GM18858 (cell line): ENCODE measurements at regions not wholly inside any gene's neighbourhood (a gene's known extent, or its start where the extent isn't known, plus 50 kb on each side); places are given as distances from the start of the nearest gene placed in this dataset.

ENCODE experiments used
- ATAC-seq: cut with Tn5 transposase; IDR thresholded peaks from one replicate; pipeline ENCODE4 v1.9.1; 2021; ENCODE audit not compliant: unreplicated experiment

GRCh38 chr22:48889209-48889830 is 938.4 kb downstream of the BRD1 start:
- no peak for ATAC-seq

- no peak for ATAC-seq
These were observed 939.0 kb downstream of the BRD1 start for GRCh38 chr22:48888466-48889208.

- no peak for ATAC-seq
These were observed 940.0 kb downstream of the BRD1 start for GRCh38 chr22:48887394-48888332.

GRCh38 chr22:48886604-48887393 is 940.9 kb downstream of the BRD1 start:
- no peak for ATAC-seq

- no peak for ATAC-seq
These were observed 941.8 kb downstream of the BRD1 start for GRCh38 chr22:48885919-48886305.

- ATAC-seq = no peak
These were observed 942.3 kb downstream of the BRD1 start for GRCh38 chr22:48885271-48885918.

GRCh38 chr22:48884786-48885185 is 942.9 kb downstream of the BRD1 start:
- no peak for ATAC-seq

- no peak for ATAC-seq
These were observed 943.3 kb downstream of the BRD1 start for GRCh38 chr22:48884324-48884723.

- ATAC-seq = no peak
These were observed 944.3 kb downstream of the BRD1 start for GRCh38 chr22:48883211-48883960.

- no peak for ATAC-seq
These were observed 945.0 kb downstream of the BRD1 start for GRCh38 chr22:48882636-48883200.

- no peak for ATAC-seq
These were observed 946.2 kb downstream of the BRD1 start for GRCh38 chr22:48881326-48881980.

- ATAC-seq = no peak
These were observed 946.9 kb downstream of the BRD1 start for GRCh38 chr22:48880749-48881148.

GRCh38 chr22:48876951-48877350 is 950.7 kb downstream of the BRD1 start:
- ATAC-seq = no peak

GRCh38 chr22:48874956-48875355 is 952.7 kb downstream of the BRD1 start:
- no peak for ATAC-seq

- ATAC-seq = no peak
These were observed 954.5 kb downstream of the BRD1 start for GRCh38 chr22:48873191-48873520.

GRCh38 chr22:48872271-48873190 is 955.1 kb downstream of the BRD1 start:
- no peak for ATAC-seq

- ATAC-seq = no peak
These were observed 956.4 kb downstream of the BRD1 start for GRCh38 chr22:48871176-48871840.
